GM11168 (cell line): ENCODE measurements at regions not wholly inside any gene's neighbourhood (a gene's known extent, or its start where the extent isn't known, plus 50 kb on each side); places are given as distances from the start of the nearest gene placed in this dataset.
"Not testable (repeated sequence)": the region's sequence is repeated elsewhere in the genome, so short reads cannot be mapped to it uniquely, and the experiment has no call there.

Source experiments
- in situ Hi-C: fragments of 300-500 bp; cut with MboI; formaldehyde crosslinking; loops from one replicate; pipeline ENCODE4 v1.12.0; 2022; ENCODE audit warnings: low sequenced_read_pairs; ENCODE audit not compliant: unreplicated experiment

DNA sequence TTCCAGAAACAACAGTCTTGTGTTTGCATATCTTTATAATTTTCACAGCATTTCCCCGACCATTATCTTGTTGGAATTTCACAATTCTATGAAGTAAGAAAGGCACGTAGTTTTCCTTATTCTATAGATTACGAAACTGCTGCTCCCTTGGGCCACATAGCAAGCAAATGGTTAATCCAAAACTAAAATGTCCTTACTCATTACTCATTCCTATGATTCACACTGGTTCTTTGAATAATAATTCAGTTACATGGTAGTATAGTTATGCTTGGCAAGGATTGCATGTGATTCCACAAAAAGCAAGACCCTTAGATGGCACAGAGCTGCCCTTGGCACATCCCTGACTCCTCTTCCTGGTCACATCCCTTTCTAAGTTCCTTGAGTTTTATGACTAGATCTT, 51.2 kb downstream of the OR13H1 start:
- in situ Hi-C loops, result no loop called here

DNA sequence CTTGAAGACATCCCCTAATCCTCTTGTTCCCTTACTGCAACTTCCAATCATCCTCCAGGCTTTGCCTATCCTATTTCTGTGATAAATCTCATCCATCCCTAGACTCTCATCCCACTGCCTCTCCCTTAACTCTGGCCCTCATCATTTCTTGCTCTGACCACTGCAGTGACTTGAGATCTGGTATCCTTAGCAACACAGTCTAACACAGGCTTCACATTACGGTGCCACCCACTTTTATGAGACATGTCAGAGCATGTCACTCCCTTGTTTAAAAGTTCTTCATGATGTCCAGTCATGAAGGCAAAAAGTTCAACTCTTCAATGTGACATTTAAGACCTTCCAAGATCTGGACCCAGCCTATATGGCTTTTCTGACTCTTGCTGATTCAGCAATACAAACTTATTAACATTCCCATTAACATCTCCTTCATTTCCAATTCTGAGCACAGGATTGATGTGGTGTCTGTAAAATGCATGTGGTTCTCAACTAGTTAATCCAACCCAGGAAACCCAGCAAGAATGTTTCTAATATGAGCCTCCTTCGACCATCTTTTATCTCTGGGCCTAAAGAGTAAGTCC, 64.0 kb downstream of the OR13H1 start:
- in situ Hi-C loops, result no loop called here

DNA sequence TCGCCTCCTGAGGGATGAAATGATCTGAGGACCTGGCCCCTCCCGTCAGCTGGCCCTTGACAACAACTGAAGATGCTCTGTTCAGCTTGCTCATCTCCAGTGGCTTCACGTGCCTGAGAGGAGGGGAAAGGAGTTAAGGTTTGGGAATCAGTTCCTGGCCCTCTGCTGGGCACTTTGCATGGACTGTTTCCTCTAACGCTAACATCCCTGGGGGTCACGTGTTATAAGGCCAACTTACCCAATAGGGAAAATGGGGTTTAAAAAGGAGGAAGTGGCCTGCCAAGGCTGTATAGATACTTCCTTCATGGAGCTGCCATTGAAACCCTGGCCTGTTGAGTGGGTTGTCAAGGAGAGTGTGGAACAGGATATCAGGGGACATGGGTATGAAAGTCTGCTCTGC, 65.6 kb downstream of the OR13H1 start:
- in situ Hi-C loops, result no loop called here

DNA sequence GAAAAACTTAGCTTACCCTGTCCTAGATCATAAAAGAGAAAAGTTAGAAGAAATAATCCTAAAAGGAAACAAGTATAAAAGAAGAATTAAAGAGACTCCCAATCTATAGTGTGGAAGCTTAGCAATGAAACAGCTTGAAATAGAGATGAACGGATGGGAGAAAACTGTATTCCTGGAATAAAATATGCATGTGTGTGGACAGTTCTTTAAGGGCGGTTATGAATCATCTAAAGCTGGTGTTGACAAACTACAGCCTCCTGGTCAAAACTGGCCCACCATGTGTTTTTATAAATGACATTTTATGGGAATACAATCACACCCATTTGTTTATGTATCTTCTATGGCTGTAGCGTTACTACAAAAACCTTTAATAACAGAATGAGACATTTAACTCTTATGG, 69.4 kb downstream of the OR13H1 start:
- in situ Hi-C loops, result no loop called here

DNA sequence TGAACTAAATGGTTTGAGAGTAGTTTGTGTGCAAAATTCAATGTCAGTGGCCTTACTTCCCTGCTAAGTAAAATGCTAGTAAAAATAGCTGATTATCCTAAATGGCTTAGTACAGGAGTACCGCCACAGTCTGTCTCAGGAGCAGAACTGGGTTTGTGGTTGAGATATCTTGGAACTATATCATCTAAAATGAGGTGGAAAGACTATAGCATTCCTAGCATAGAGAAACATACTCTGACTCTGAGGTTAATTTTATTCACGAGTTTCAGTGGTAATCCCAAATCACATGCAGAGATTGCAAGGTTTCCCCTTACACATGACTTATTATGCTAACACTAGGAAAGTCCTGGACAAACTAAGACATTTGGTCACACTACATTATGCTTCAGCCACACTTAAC, 70.4 kb downstream of the OR13H1 start:
- in situ Hi-C loops, result no loop called here

DNA sequence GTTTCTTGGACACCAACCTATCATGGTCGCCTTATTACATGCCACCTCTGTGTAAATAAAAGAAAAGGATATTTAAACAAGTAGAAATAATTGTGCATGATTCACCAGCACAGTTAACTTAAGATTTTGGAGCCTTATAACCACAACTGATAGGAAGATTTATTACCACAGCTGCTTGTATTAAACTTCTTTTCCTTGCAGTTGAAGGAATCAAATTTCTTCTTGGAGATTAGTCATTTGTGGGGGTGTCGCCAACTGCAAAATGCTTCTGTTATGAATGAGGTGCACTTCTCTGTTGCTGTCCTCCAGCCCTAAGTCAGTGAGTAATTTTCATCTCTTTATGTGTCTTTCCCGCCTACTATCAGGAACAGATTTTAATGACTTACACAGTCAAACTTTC, 73.3 kb downstream of the OR13H1 start:
- in situ Hi-C loops, result no loop called here

DNA sequence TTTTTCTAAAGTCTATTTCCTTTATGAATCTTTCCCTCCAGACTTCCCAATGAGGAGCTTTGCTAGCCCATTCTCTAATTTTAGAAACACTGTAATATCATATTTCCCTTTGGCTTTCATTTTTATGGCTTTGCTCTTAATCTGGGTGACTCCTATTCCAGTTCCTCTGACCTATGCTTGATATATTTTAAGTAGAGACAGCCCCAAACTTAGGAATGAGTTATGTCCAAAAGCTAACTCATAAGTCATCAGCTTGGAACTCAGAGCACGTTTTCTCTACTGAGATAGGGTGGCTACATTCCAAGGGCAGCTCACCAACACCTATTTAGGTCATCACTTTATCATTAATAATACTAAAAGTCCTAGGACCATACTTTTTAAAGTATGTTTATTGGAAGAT, 77.8 kb downstream of the OR13H1 start:
- in situ Hi-C loops, result no loop called here

DNA sequence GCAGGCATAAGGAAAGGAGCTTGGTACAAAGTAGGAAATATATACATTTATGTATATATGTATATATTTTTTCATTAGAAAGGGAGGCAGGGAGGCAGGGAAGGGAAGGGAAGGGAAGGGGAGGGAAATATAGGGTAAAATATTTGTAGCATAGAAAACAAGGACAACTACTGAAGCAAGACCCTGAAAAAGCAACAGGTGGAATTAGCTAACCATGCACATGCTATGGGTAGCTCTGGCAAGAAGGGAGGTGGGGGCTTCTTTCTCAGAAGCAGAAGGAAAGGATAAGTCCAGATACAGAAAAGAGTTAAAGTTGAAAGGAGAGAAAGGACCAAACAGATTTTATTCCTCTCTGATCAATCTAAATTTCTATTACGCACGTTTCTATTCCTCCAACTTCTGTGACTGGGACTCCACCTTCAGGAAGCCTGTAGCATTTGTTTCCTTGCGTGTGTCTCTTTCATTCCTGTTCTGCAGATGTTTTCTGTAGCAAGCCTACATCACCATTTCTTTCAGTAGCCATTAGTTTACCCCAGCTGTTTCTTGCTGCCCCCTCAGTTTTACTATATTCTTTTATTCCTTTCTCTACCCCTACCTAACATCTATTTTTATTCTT, 82.9 kb downstream of the OR13H1 start:
- in situ Hi-C loops, result loop anchor here (25.0 kb wide), 1 partner anchor 639 kb away; no protein-coding TSS in a partner anchor

DNA sequence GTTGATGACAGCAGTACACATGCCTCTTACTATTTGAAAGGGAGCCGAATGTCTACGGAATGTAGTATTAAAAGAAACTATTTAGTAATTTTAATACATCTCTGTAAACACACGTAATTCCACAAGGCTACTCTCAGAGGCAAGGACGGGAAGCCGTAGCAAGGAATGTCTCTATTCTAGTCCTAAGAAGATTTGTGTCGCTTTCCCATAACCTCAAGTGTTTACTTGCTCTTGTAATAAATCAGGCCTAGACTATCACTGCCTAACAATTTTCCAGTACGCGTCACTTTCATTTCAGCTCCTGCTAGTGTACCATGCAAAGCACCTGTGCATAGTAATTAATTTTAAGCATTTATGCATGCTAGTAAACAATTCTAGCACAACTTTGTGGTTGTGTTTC, 86.7 kb downstream of the OR13H1 start:
- in situ Hi-C loops, result loop anchor here (25.0 kb wide), 1 partner anchor 643 kb away; no protein-coding TSS in a partner anchor

DNA sequence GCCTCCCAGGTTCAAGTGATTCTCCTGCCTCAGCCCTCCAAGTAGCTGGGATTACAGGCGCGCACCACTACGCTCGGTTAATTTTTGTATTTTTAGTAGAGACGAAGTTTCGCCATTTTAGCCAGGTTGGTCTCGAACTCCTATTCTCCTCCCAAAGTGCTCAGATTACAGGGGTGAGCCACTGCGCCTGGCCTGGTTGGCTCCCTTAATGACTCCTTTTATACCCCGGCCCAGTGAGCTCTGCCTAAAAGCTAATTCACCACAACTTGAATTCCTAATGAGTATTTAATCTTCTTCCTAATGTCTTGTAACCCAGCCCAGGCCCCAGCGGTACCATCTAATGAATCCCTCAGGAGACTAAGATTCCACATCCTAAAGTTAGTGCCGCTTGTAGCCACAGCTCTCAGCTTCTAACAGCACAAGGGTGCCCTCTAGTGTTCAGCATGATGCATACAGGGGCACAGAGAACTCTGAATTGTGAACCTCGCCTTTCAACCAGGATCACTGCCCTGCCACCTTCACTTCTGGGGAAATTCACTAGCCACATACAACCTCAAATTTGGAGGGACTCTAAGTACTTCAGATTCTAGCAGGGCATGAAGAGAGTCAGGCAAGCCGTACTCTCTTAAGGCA, 89.5 kb downstream of the OR13H1 start:
- in situ Hi-C loops, result loop anchor here (25.0 kb wide), 1 partner anchor 646 kb away; no protein-coding TSS in a partner anchor

DNA sequence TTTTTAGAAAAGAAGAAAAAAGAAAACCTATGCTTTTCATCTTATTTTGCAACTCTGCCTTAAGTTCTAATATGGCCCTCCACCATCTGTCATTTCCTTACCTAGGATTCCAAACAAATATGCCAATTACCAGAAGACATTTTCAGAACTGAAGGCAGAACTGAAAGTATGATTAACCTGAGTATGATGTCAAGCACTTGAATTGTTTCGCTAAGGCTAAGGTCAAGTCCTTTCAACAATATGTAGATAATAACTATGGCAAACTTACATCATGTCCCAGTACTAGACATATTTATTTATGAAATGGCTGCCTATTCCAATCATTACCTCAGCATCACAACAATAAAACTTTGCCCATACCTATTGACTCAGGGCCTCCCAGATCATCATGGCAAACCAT, 91.0 kb downstream of the OR13H1 start:
- in situ Hi-C loops, result loop anchor here (25.0 kb wide), 1 partner anchor 648 kb away; no protein-coding TSS in a partner anchor

DNA sequence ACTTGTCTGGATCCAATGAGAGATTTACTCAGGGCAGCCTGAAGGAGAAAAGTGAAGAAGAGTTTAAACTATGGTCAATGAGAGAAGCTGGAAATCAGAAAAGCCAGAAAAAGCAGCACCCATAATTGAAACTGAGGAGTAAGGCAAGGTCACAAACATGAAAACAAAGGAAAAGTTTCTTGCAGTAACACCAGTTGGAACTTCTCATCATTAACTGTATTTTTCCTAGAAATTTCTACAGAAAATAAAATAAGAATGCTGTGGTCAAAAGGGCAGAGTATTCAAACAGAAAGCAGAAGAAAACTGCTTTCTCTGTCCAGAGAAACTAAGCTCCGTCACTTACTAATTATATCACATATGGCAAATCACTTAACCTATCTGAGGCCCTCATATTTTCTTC, 102.2 kb downstream of the OR13H1 start:
- in situ Hi-C loops, result loop anchor here (25.0 kb wide), 1 partner anchor 659 kb away; no protein-coding TSS in a partner anchor

DNA sequence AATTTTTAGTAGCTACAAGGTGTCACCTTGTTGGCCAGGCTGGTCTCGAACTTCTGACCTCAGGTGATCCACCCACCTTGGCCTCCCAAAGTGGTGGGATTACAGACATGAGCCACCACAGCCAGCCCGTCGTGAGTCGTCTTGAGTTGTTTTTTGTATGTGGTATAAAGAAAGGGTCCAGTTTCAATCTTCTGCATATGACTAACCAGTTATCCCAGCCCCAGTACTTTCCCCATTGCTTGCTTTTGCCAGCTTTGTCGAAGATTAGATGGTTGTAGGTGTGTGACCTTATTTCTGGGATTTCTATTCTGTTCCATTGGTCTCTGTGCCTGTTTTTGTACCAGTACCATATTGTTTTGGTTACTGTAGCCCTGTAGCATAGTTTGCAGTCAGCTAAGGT, 105.9 kb downstream of the OR13H1 start:
- in situ Hi-C loops, result loop anchor here (25.0 kb wide), 1 partner anchor 662 kb away; no protein-coding TSS in a partner anchor

DNA sequence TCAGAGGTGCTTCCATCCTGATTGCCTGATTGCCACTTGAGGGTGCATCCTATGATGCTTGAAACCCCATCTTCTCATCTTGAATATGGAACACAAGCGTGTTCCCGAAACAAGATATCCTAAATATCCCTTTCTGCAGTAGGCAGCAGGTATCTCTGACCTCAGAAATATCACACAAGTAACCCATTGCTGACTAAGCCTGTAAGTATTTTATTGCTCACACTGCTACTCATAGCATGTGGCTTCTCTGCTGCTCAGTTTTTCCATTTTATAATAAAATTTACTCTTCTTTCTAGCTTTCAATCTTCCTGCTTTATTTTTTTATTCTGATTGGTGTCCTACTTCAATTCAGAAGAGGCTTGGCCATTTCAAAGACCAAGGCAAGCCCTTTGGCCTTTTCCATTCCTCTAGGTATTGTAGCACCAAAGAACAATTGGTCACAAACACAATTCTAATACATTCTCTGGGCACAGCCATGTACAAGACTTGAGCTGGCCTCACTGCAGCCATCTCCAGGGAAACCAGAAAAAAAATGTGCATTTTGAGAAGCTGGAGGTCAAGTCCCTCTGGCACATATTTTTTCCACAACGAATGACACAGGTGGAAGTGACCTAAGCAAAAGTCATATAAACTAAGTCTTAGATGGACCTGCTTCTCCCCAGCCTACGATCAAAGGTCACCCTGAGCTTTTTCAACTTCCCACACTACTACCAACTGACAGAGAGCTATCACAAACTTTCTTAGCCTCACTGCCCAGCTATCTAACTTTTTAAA, 107.0 kb downstream of the OR13H1 start:
- in situ Hi-C loops, result no loop called here

DNA sequence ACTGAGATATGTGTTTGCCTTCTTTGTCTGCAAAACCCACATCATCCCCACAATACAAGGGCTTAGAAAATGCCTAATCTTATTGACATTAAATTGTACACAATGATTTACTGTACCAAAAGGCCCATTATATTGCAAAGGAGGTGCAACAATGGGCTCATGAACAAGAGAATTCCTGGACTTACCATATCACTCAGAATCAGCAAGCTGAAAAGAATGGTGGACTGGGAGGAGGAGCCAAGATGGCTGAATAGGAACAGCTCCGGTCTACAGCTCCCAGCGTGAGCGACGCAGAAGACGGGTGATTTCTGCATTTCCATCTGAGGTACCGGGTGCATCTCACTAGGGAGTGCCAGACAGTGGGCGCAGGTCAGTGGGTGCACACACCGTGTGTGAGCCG, 119.9 kb downstream of the OR13H1 start:
- in situ Hi-C loops, result not testable (repeated sequence)

DNA sequence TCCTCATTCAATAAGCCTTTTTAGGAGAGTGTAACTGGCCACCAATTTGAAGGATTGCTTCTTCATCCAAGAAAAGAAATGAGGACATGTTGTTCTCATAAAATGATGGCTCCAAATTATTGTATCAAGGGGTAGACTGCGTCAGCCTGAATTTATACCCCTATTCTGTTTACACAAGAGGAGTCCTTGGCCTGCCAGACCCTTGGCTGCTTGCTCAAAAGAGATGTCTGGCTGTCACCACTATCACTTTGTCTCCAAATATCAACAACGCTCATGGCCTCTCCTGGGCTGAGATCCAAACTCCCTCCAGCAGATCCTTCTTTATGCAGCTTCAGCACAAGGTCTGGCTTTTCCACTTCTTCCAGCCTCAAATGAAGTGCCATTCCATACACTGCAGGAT, 127.9 kb downstream of the OR13H1 start:
- in situ Hi-C loops, result no loop called here

DNA sequence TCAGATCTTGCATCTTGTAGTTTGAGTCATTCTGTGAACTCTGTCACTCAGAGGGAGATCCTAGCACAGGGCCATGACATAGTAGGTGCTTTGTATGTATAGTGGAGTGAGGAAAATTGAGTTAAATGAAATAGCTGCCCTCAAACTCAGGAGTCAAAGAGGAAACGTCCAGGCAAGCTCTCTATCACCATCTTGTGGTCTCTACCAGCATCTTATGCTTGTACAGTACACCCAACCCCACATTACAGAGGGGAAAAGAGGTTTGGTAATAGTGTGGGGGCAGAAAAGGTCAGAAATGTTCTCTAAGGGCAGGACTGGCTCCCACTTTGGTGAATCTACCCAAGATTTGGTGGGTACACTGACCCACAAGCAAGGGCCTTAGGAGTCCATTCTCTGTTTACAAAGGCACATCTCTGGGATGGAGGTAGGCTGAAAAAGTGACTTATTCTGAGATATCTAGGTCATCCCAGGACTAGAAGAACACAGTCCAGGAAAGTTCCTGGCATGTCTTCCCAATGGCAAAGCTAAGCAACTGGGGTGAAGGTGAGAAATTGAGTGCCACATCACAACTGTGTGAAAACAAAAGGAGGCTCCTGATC, 131.8 kb downstream of the OR13H1 start:
- in situ Hi-C loops, result no loop called here

DNA sequence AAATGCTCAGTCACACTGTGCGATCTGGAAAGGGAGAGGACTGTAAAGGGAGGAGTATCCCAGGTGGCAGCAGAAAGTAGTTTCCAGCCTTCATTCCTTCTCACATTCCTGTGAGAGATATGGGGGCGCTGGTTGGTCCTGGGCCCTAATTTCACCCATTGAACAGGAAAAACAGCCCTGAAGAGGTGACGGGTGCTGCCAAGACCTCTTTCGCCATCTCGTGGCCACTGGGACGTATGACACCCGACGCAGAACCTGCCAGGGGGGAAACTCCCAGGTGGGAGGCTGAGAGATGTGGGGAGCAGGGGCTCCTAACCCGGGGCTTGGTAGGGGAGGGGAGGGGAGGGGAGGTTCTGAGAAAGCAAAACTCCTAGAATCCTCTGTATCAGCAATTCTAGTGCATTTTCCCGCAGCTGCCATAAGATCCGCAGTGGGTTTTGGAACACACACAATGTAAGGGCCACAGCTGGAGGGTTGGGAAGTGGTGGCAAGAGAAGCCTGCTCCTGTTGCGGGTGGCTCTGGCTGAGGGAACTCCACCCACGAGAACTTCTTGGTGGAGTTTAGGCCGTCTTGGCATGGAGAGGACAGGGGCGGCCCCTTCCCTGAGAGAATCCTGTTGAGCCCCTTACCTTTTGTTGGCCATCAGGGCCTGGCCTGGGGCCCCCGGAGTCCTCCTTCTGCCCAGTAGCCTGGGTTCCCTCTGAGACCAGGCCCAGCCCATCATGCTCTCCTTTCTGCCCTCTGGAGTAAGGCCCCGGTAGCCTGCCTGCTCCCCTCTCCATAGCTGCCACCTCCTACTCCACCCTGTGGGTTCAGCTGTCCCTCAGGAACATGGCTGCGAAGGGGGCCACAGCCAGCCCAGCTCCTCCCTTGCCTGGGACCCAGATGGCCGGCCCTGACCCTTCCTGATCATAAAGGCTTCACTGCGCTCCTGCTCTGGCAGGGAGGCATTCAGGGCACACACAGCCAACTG, 134.1 kb downstream of the OR13H1 start:
- in situ Hi-C loops, result no loop called here

DNA sequence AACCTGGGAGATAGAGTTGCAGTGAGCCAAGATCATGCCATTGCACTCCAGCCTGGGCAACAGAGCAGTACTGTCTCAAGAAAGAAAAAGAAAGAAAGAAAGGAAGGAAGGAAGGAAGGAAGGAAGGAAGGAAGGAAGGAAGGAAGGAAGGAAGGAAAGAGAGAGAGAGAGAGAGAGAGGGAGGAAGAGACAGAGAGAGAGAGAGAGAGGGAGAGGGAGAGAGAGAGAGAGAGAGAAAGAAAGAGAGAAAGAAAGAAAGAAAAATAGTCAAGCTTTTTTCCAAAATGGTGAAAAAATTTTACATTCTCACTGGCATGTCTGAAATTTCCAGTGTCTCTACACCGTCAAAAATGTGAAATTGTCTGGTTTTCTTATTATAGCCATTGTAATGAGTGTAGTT, 138.9 kb downstream of the OR13H1 start:
- in situ Hi-C loops, result not testable (repeated sequence)
